A549 (cell line): ENCODE measurements at regions not wholly inside any gene's neighbourhood (a gene's known extent, or its start where the extent isn't known, plus 50 kb on each side); places are given as distances from the start of the nearest gene placed in this dataset.

Experiments used
- small RNA-seq, 6 experiments: library from RNA; depleted of rRNA; stranded (forward); fragments of <200 nt; gene quantifications; one replicate each; pipeline ENCODE3, GENCODE V24; 2012

Small RNA genes lying in the stretch of these regions (small RNA-seq; reads per million reads assigned to genes)
- 0 to 0.29 (median 0) reads per million in 6 experiments for gene RF01210
